HL-60 (cell line): ENCODE measurements at regions not wholly inside any gene's neighbourhood (a gene's known extent, or its start where the extent isn't known, plus 50 kb on each side); places are given as distances from the start of the nearest gene placed in this dataset.
"Not testable (repeated sequence)": the region's sequence is repeated elsewhere in the genome, so short reads cannot be mapped to it uniquely, and the experiment has no call there.

ENCODE experiments used
- POLR2AphosphoS5 ChIP-seq: IDR thresholded peaks from 2 replicates; pipeline ENCODE4 v1.6.1; 2012; ENCODE audit warnings: low read depth
- REST ChIP-seq: IDR thresholded peaks from 2 replicates; pipeline ENCODE4 v1.6.1; 2012; ENCODE audit warnings: low read depth; ENCODE audit not compliant: insufficient replicate concordance
- SPI1 ChIP-seq: IDR thresholded peaks from 2 replicates; pipeline ENCODE4 v1.6.1; 2012; ENCODE audit warnings: low read depth, mild to moderate bottlenecking, borderline replicate concordance
- TF ChIP-seq, protein P1 (sequence below): IDR thresholded peaks from one replicate; pipeline ENCODE4 v1.5.1; 2011; ENCODE audit warnings: low read length, control low read depth, inconsistent platforms; ENCODE audit not compliant: insufficient read depth

GRCh38 chr16:46392930-46393722 lies 228.1 kb downstream of the SHCBP1 start:
- TF ChIP-seq REST, POLR2AphosphoS5, SPI1: not testable (repeated sequence)
- TF ChIP-seq, protein P1, sequence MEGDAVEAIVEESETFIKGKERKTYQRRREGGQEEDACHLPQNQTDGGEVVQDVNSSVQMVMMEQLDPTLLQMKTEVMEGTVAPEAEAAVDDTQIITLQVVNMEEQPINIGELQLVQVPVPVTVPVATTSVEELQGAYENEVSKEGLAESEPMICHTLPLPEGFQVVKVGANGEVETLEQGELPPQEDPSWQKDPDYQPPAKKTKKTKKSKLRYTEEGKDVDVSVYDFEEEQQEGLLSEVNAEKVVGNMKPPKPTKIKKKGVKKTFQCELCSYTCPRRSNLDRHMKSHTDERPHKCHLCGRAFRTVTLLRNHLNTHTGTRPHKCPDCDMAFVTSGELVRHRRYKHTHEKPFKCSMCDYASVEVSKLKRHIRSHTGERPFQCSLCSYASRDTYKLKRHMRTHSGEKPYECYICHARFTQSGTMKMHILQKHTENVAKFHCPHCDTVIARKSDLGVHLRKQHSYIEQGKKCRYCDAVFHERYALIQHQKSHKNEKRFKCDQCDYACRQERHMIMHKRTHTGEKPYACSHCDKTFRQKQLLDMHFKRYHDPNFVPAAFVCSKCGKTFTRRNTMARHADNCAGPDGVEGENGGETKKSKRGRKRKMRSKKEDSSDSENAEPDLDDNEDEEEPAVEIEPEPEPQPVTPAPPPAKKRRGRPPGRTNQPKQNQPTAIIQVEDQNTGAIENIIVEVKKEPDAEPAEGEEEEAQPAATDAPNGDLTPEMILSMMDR, result not testable (repeated sequence)
